Smooth muscle cell (in vitro differentiated cells): ENCODE measurements at regions not wholly inside any gene's neighbourhood (a gene's known extent, or its start where the extent isn't known, plus 50 kb on each side); places are given as distances from the start of the nearest gene placed in this dataset.

Source experiments
- DNase-seq: peaks from one replicate; lab custom pipeline; 2025; ENCODE audit not compliant: unreplicated experiment; lab: John Stamatoyannopoulos, UW
- H2AFZ ChIP-seq: fragments of 200-600 bp; sonication (generic); 2 replicates; pipeline ENCODE4 v1.6.0; 2016; ENCODE audit warnings: antibody characterized with exemption, low read depth, mild to moderate bottlenecking
- H3F3A ChIP-seq: fragments of 200-600 bp; sonication (generic); 2 replicates; pipeline ENCODE4 v1.6.0; 2017; ENCODE audit warnings: antibody characterized with exemption, low read depth
- H3K27ac ChIP-seq: fragments of 200-600 bp; sonication (generic); 2 replicates; pipeline ENCODE4 v1.5.1; 2016; ENCODE audit warnings: low read depth, mild to moderate bottlenecking
- H3K27me3 ChIP-seq: fragments of 200-600 bp; sonication (generic); 2 replicates; pipeline ENCODE4 v1.6.1; 2016; ENCODE audit warnings: low read depth, mild to moderate bottlenecking
- H3K36me3 ChIP-seq: fragments of 200-600 bp; sonication (generic); 2 replicates; pipeline ENCODE4 v1.5.1; 2016; ENCODE audit warnings: low read depth
- H3K4me1 ChIP-seq: fragments of 200-600 bp; sonication (generic); 2 replicates; pipeline ENCODE4 v1.5.1; 2016; ENCODE audit warnings: low read depth
- H3K4me2 ChIP-seq: fragments of 200-600 bp; sonication (generic); 2 replicates; pipeline ENCODE4 v1.6.0; 2016; ENCODE audit warnings: mild to moderate bottlenecking
- H3K4me3 ChIP-seq: fragments of 200-600 bp; sonication (generic); 2 replicates; pipeline ENCODE4 v1.5.1; 2016; ENCODE audit warnings: mild to moderate bottlenecking
- H3K79me2 ChIP-seq: fragments of 200-600 bp; sonication (generic); 2 replicates; pipeline ENCODE4 v1.6.0; 2016; ENCODE audit warnings: low read depth, mild to moderate bottlenecking
- H3K9ac ChIP-seq: fragments of 200-600 bp; sonication (generic); 2 replicates; pipeline ENCODE4 v1.6.0; 2016; ENCODE audit warnings: low read depth
- H3K9me3 ChIP-seq: fragments of 200-600 bp; sonication (generic); replicated peaks from 2 replicates; pipeline ENCODE4 v1.5.1; 2016; ENCODE audit warnings: low read depth
- H4K20me1 ChIP-seq: fragments of 200-600 bp; sonication (generic); 2 replicates; pipeline ENCODE4 v1.6.0; 2016; ENCODE audit warnings: low read depth
- whole genome bisulfite sequencing: methylation state at CpG from one replicate; pipeline ENCODE4 v1.1.7; 2016; ENCODE audit warnings: low lambda C conversion rate; 5-methylcytosine and 5-hydroxymethylcytosine counted together
- TF ChIP-seq, protein P1 (sequence below): fragments of 200-600 bp; sonication (generic); IDR thresholded peaks from 2 replicates; pipeline ENCODE4 v1.5.1; 2017; ENCODE audit warnings: borderline replicate concordance, mild to moderate bottlenecking, antibody characterized with exemption; ENCODE audit not compliant: insufficient read depth, poor library complexity, severe bottlenecking

DNA sequence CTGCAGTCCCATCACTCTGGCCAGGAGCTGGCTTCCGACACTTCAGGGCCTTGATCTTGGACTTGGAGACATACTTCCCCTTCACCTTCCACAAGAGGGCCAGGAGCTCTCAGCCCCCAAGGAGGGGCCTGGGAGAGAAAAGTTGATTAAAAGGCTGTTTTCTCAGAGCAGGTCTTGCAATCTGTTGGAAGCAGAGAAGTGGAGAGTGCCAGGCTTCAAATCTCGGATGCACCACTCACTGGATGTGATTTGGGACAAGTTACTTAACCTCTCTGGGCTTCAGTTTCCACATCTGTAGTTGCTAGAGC, 255.3 kb downstream of the CYP26B1 start:
- TF ChIP-seq, protein P1, sequence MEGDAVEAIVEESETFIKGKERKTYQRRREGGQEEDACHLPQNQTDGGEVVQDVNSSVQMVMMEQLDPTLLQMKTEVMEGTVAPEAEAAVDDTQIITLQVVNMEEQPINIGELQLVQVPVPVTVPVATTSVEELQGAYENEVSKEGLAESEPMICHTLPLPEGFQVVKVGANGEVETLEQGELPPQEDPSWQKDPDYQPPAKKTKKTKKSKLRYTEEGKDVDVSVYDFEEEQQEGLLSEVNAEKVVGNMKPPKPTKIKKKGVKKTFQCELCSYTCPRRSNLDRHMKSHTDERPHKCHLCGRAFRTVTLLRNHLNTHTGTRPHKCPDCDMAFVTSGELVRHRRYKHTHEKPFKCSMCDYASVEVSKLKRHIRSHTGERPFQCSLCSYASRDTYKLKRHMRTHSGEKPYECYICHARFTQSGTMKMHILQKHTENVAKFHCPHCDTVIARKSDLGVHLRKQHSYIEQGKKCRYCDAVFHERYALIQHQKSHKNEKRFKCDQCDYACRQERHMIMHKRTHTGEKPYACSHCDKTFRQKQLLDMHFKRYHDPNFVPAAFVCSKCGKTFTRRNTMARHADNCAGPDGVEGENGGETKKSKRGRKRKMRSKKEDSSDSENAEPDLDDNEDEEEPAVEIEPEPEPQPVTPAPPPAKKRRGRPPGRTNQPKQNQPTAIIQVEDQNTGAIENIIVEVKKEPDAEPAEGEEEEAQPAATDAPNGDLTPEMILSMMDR: no peak
- Histone ChIP-seq H2AFZ (no peak overlapping the region), H4K20me1 (no peaks in the 10 kb centered on the region), H3K9ac (no peak overlapping the region), H3K27me3 (peaks cover 6% of the 10 kb centered on the region), H3F3A (no peaks in the 10 kb centered on the region), H3K79me2 (no peaks in the 10 kb centered on the region), H3K27ac (no peak overlapping the region), H3K9me3 (no peaks in the 10 kb centered on the region), H3K4me2 (no peak overlapping the region), H3K4me3 (no peak overlapping the region), H3K36me3 (no peaks in the 10 kb centered on the region), H3K4me1 (no peaks in the 10 kb centered on the region)
- no peak for DNase-seq
- WGBS: 85% methylated on average over 2 of the region's 2 CpGs

DNA sequence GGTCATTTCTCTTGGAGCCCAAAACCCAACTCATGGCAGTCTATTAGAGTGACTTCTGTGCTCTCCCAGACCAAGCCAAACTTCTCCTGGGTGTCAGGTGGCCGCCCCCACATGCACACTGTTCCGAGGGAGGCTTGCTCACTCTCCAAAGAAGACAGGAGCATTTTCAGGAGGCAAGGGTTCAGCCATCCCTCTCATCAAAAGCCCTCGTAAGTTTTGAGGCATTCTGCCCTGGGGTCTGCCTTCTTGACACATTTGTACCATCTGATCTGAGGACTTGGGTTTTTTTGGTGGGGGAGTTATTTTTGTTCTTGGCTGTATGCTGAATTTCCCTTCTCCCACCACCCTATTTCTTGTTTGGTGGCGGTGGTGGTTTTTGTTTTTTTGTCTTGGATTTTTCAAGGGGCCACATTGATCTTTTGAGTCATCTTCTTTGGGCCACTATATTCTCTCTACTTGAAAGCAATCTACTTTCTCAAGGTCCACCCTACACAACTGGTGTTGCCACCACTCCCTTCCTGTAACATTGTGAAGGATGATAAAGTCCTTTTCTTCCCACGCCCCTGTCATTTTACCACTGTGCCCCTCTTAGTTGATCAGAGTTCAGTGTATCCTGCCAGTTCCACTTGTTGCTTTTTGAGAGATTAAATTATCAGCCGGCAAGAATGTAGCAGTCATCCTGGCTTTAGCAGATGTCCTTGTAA, 255.8 kb downstream of the CYP26B1 start:
- Histone ChIP-seq H3K79me2 (no peaks in the 10 kb centered on the region), H3K9me3 (no peaks in the 10 kb centered on the region), H3K4me3 (no peak overlapping the region), H4K20me1 (no peaks in the 10 kb centered on the region), H3K4me2 (no peak overlapping the region), H3K36me3 (no peaks in the 10 kb centered on the region), H3K4me1 (no peaks in the 10 kb centered on the region), H3F3A (no peaks in the 10 kb centered on the region), H3K27me3 (peaks cover 6% of the 10 kb centered on the region), H3K9ac (no peak overlapping the region), H3K27ac (no peak overlapping the region), H2AFZ (no peak overlapping the region)
- WGBS: 85% methylated on average over 6 of the region's 6 CpGs
- TF ChIP-seq, protein P1: no peak
- DNase-seq: no peak

DNA sequence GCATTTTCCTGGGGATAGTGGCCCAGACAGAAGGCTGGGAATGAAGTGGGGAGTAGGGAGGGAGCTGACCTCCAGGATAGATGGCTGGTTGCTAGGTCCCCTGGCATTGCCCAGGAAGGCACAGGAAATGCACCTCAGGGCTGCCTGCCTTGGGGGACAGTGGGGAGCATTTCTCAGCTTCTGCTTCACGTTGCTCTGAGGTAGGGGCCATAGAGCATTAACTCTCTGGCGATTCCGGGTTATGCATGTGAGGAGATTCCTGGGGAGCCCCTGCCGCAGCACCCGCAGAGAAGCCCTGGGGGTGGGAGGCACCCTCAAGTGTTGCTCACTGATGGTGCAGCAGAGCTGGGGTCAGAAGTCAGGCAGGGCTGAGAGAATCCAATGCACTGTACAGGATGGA, 256.5 kb downstream of the CYP26B1 start:
- Histone ChIP-seq H3K4me2 (no peak overlapping the region), H3K9me3 (no peaks in the 10 kb centered on the region), H3K36me3 (no peaks in the 10 kb centered on the region), H3K27ac (no peak overlapping the region), H3F3A (no peaks in the 10 kb centered on the region), H3K9ac (no peak overlapping the region), H3K4me3 (no peak overlapping the region), H3K27me3 (peaks cover 6% of the 10 kb centered on the region), H4K20me1 (no peaks in the 10 kb centered on the region), H3K79me2 (no peaks in the 10 kb centered on the region), H2AFZ (no peak overlapping the region), H3K4me1 (no peaks in the 10 kb centered on the region)
- WGBS: 75% methylated on average over 5 of the region's 5 CpGs
- TF ChIP-seq, protein P1: no peak
- no peak for DNase-seq
